H1 (cell line): ENCODE measurements at regions not wholly inside any gene's neighbourhood (a gene's known extent, or its start where the extent isn't known, plus 50 kb on each side); places are given as distances from the start of the nearest gene placed in this dataset.

Experiments used
- ASH2L ChIP-seq: fragments of 200-600, 300-600 bp; sonication (generic); IDR thresholded peaks from one replicate; pipeline ENCODE4 v1.7.1; 2017; ENCODE audit warnings: low read length
- CTCF ChIP-seq, 3 experiments: IDR thresholded peaks; 1 replicate in 2 of 3; 2 replicates in 1 of 3; pipeline versions ENCODE4 v1.5.1 to v1.6.1; 2011; ENCODE audit warnings: low read length in 3 of 3, mild to moderate bottlenecking in 3 of 3, inconsistent platforms in 2 of 3, low read depth in 1 of 3, moderate library complexity in 1 of 3; ENCODE audit not compliant: insufficient read depth in 1 of 3; ENCODE audit errors: control extremely low read depth in 1 of 3
- EGR1 ChIP-seq: IDR thresholded peaks from 2 replicates; pipeline ENCODE4 v1.6.1; 2011; ENCODE audit warnings: low read depth, low read length, borderline replicate concordance
- NRF1 ChIP-seq: IDR thresholded peaks from 2 replicates; pipeline ENCODE4 v1.6.1; 2011; ENCODE audit warnings: mild to moderate bottlenecking, low read depth, low read length, improper control_type of control experiment
- PHF8 ChIP-seq: fragments of 200-600 bp; sonication (generic); conservative IDR thresholded peaks from 2 replicates; pipeline ENCODE4 v1.7.1; 2012; ENCODE audit warnings: low read depth, mild to moderate bottlenecking, inconsistent platforms, low read length, moderate library complexity
- RXRA ChIP-seq: IDR thresholded peaks from 2 replicates; pipeline ENCODE4 v1.6.1; 2011; ENCODE audit warnings: low read depth, mild to moderate bottlenecking, low read length, moderate library complexity; ENCODE audit not compliant: insufficient read depth
- SRF ChIP-seq: IDR thresholded peaks from 2 replicates; pipeline ENCODE4 v1.6.1; 2011; ENCODE audit warnings: mild to moderate bottlenecking, low read depth, low read length, moderate library complexity
- TEAD4 ChIP-seq: IDR thresholded peaks from 2 replicates; pipeline ENCODE4 v1.6.1; 2012; ENCODE audit warnings: low read depth, low read length, inconsistent platforms, mixed read lengths

GRCh38 chr7:21185653-21186265 lies 242.1 kb upstream of the SP4 start (continued):
- no peak for TF ChIP-seq CTCF (IDR thresholded peaks at IDR 0.05; ENCODE audit: control extremely low read depth in 1 of 3, insufficient read depth in 1 of 3, low read depth in 1 of 3, low read length in 3 of 3)
- TF ChIP-seq SRF = no peak
- no peak for TF ChIP-seq NRF1
- TF ChIP-seq RXRA = no peak
- TF ChIP-seq TEAD4 = no peak
- no peak for TF ChIP-seq PHF8
- TF ChIP-seq EGR1 = no peak
- TF ChIP-seq ASH2L = no peak
